GM10266 (cell line): ENCODE measurements at regions not wholly inside any gene's neighbourhood (a gene's known extent, or its start where the extent isn't known, plus 50 kb on each side); places are given as distances from the start of the nearest gene placed in this dataset.
"Not testable (repeated sequence)": the region's sequence is repeated elsewhere in the genome, so short reads cannot be mapped to it uniquely, and the experiment has no call there.

Source experiments
- DNase-seq: peaks from one replicate; pipeline ENCODE4 v3.0.0; 2012; ENCODE audit errors: extremely low spot score
- TF ChIP-seq, protein P1 (sequence below): IDR thresholded peaks from 2 replicates; pipeline ENCODE4 v1.5.1; 2012; ENCODE audit warnings: mild to moderate bottlenecking, low read depth; ENCODE audit not compliant: control insufficient read depth, insufficient read depth; ENCODE audit errors: missing control alignments

DNA sequence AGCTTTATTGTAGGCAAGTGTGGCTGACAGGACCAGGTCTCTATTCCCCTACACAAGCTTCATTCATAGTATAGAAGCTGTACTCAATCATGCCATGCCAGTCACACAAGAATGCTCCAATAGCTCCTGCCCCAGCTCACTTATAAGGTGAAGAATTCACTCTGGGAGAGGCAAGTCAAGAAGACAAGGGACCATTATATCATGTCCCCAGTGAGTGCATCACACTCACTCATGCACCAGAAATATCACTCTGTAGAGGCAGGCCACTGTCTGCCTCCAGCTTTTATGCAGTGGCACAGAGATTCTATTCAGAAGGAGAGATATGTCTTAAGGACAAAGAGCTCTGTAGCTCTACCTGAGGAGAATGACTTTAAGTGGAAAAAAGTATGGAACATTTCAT lies 263.2 kb downstream of the GJA1 start:
- DNase-seq = no peak
- TF ChIP-seq, protein P1, sequence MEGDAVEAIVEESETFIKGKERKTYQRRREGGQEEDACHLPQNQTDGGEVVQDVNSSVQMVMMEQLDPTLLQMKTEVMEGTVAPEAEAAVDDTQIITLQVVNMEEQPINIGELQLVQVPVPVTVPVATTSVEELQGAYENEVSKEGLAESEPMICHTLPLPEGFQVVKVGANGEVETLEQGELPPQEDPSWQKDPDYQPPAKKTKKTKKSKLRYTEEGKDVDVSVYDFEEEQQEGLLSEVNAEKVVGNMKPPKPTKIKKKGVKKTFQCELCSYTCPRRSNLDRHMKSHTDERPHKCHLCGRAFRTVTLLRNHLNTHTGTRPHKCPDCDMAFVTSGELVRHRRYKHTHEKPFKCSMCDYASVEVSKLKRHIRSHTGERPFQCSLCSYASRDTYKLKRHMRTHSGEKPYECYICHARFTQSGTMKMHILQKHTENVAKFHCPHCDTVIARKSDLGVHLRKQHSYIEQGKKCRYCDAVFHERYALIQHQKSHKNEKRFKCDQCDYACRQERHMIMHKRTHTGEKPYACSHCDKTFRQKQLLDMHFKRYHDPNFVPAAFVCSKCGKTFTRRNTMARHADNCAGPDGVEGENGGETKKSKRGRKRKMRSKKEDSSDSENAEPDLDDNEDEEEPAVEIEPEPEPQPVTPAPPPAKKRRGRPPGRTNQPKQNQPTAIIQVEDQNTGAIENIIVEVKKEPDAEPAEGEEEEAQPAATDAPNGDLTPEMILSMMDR = no peak

DNA sequence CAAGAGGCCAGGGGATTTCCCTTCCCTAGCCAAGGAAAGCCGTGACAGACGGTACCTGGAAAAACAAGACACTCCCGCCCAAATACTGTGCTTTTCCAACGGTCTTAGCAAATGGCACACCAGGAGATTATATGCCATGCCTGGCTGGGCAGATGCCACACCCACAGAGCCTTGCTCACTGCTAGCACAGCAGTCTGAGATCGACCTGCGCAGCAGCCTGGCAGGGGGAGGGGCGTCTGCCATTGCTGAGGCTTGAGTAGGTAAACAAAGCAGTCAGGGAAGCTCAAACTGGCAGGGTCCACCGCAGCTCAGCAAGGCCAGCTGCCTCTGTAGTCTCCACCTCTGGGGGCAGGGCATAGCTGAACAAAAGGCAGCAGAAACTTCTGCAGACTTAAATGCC lies 267.7 kb downstream of the GJA1 start:
- not testable (repeated sequence) for DNase-seq

- TF ChIP-seq, protein P1 = no peak
- no peak for DNase-seq
Measured at GRCh38 chr6:121711472-121711871, 276.0 kb downstream of the GJA1 start.

- TF ChIP-seq, protein P1 = no peak
- DNase-seq = no peak
Measured at GRCh38 chr6:121717686-121718085, 282.2 kb downstream of the GJA1 start.

DNA sequence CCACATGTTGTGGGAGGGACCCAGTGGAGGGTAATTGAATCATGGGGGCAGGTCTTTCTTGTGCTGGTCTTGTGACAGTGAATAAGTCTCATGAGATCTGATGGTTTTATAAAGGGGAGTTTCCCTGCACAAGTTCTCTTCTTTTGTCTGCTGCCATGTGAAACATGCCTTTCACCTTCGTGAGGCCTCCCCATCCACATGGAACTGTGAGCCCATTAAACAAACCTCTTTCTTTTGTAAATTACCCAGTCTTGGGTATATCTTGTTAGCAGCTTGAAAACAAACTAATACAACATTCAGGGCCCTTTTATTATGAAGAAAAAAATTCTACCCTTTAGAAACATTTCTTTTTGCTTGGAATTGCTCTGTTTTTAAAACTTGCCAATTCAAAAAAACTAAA lies 285.4 kb downstream of the GJA1 start:
- not testable (repeated sequence) for DNase-seq

- DNase-seq = no peak
- TF ChIP-seq, protein P1 = no peak
Measured at GRCh38 chr6:121723623-121724022, 288.2 kb downstream of the GJA1 start.

GRCh38 chr6:121724576-121724975 lies 289.1 kb downstream of the GJA1 start:
- TF ChIP-seq, protein P1 = no peak
- DNase-seq = no peak

GRCh38 chr6:121726596-121726995 lies 291.1 kb downstream of the GJA1 start:
- TF ChIP-seq, protein P1 = no peak
- DNase-seq = no peak
